GM12878 (cell line): ENCODE measurements at regions not wholly inside any gene's neighbourhood (a gene's known extent, or its start where the extent isn't known, plus 50 kb on each side); places are given as distances from the start of the nearest gene placed in this dataset.

Experiments
- ATAC-seq: fragments of 200-7000 bp; cut with Tn5 transposase; 3 replicates; pipeline ENCODE4 v1.9.1; 2020; ENCODE audit warnings: mild to moderate bottlenecking, moderate library complexity
- BruUV-seq: library from RNA; stranded (reverse); fragments of 400-500 nt; replicated peaks from 2 replicates; lab custom pipeline; 2021; lab: Mats Ljungman, UMichigan
- CTCF ChIA-PET: fragments of 300-600 bp; sonication (Branson Sonifier 250); formaldehyde crosslinking; extraction: SDS; loops from one replicate; lab custom pipeline; 2021; ENCODE audit warnings: inconsistent platforms; lab: Yijun Ruan, JAX
- POLR2A ChIA-PET: fragments of 350-600 bp; formaldehyde crosslinking; extraction: SDS; loops from one replicate; lab custom pipeline; 2021; ENCODE audit warnings: inconsistent platforms; lab: Charles Lee
- RAD21 ChIA-PET: fragments of 300-600 bp; sonication (Branson Sonifier 250); formaldehyde crosslinking; loops from one replicate; lab custom pipeline; 2023; ENCODE audit warnings: antibody characterized with exemption; ENCODE audit not compliant: unreplicated experiment; lab: Charles Lee
- SMC1A ChIA-PET: fragments of 300-600 bp; sonication (Branson Sonifier 250); formaldehyde crosslinking; loops from one replicate; lab custom pipeline; 2023; ENCODE audit not compliant: unreplicated experiment, uncharacterized antibody; lab: Charles Lee
- DNase-seq: peaks from one replicate; pipeline ENCODE4 v3.0.0-alpha.2; 2011; ENCODE audit warnings: low read depth, low spot score
- FAIRE-seq: peaks from 3 replicates; lab custom pipeline; 2011; peaks lifted over from hg19 to GRCh38; lab: Jason Lieb, UNC
- H2AFZ ChIP-seq: 2 replicates; pipeline ENCODE4 v1.6.0; 2011; ENCODE audit warnings: low read depth, low read length, control low read depth; ENCODE audit not compliant: control insufficient read depth
- H3K27ac ChIP-seq: 2 replicates; pipeline ENCODE4 v1.5.1; 2011; ENCODE audit warnings: control low read depth; ENCODE audit not compliant: control insufficient read depth, insufficient read depth
- H3K27me3 ChIP-seq, 2 experiments: replicated peaks in 1 of 2; 2 replicates each; pipeline versions ENCODE4 v1.6.0 to v1.6.1; 2011; ENCODE audit warnings: low read length in 1 of 2; ENCODE audit not compliant: control insufficient read depth in 2 of 2, insufficient read depth in 2 of 2
- H3K36me3 ChIP-seq, 2 experiments: 2 replicates each; pipeline ENCODE4 v1.5.1; 2011; ENCODE audit warnings: low read length in 1 of 2; ENCODE audit not compliant: control insufficient read depth in 2 of 2, insufficient read depth in 2 of 2
- H3K4me1 ChIP-seq: 2 replicates; pipeline ENCODE4 v1.6.1; 2011; ENCODE audit warnings: mild to moderate bottlenecking, low read length, moderate library complexity, mixed read lengths; ENCODE audit not compliant: control insufficient read depth, insufficient read depth
- H3K4me2 ChIP-seq: 2 replicates; pipeline ENCODE4 v1.6.0; 2011; ENCODE audit warnings: control low read depth; ENCODE audit not compliant: control insufficient read depth, insufficient read depth
- H3K4me3 ChIP-seq: fragments of 200-600 bp; sonication (generic); 2 replicates; pipeline ENCODE4 v1.5.1; 2016
- H3K79me2 ChIP-seq: 2 replicates; pipeline ENCODE4 v1.6.0; 2011; ENCODE audit warnings: low read length; ENCODE audit not compliant: control insufficient read depth, insufficient read depth
- H3K9ac ChIP-seq: 2 replicates; pipeline ENCODE4 v1.8.0; 2011; ENCODE audit warnings: low read length, control low read depth, mixed read lengths; ENCODE audit not compliant: control insufficient read depth, insufficient read depth
- H3K9me3 ChIP-seq: replicated peaks from 3 replicates; pipeline ENCODE4 v1.5.1; 2011; ENCODE audit warnings: mild to moderate bottlenecking, low read length; ENCODE audit not compliant: control insufficient read depth, insufficient read depth
- H4K20me1 ChIP-seq: 2 replicates; pipeline ENCODE4 v1.6.0; 2011; ENCODE audit not compliant: control insufficient read depth, insufficient read depth
- BACH1 ChIP-seq: fragments of 450-650 bp; IDR thresholded peaks from 2 replicates; pipeline ENCODE4 v1.6.1; 2017; ENCODE audit warnings: mild to moderate bottlenecking, borderline replicate concordance
- CBFB ChIP-seq: IDR thresholded peaks from 2 replicates; pipeline ENCODE4 v1.6.1; 2016; ENCODE audit warnings: antibody characterized with exemption, low read depth
- CREB1 ChIP-seq: IDR thresholded peaks from 2 replicates; pipeline ENCODE4 v1.6.1; 2012; ENCODE audit warnings: low read depth, mild to moderate bottlenecking, inconsistent platforms
- ETV6 ChIP-seq, 2 experiments: fragments of 450-650 bp in 1 of 2; IDR thresholded peaks in 1 of 2; conservative IDR thresholded peaks in 1 of 2; 2 replicates each; pipeline ENCODE4 v1.6.1; 2014; ENCODE audit warnings: antibody characterized with exemption in 1 of 2, borderline replicate concordance in 1 of 2, low read depth in 1 of 2, mild to moderate bottlenecking in 1 of 2, moderate library complexity in 1 of 2
- IKZF1 ChIP-seq: fragments of 450-650 bp; conservative IDR thresholded peaks from 2 replicates; pipeline ENCODE4 v1.6.1; 2017; ENCODE audit warnings: antibody characterized with exemption, mild to moderate bottlenecking
- NFIC ChIP-seq: IDR thresholded peaks from 2 replicates; pipeline ENCODE4 v1.6.1; 2012; ENCODE audit warnings: low read depth, mild to moderate bottlenecking, inconsistent platforms, low read length, moderate library complexity
- NFXL1 ChIP-seq: fragments of 450-650 bp; IDR thresholded peaks from 2 replicates; pipeline ENCODE4 v1.6.1; 2017; ENCODE audit warnings: antibody characterized with exemption, mild to moderate bottlenecking, borderline replicate concordance
- NR2C2 ChIP-seq: IDR thresholded peaks from 2 replicates; pipeline ENCODE4 v1.6.1; 2011; ENCODE audit warnings: borderline replicate concordance, low read depth; ENCODE audit not compliant: control insufficient read depth, insufficient read length
- RBBP5 ChIP-seq: fragments of 200-600 bp; sonication (generic); conservative IDR thresholded peaks from 2 replicates; pipeline ENCODE4 v1.6.1; 2016
- SMC3 ChIP-seq: IDR thresholded peaks from 2 replicates; pipeline ENCODE4 v1.6.1; 2011; ENCODE audit warnings: low read length, improper control_type of control experiment, borderline replicate concordance
- WGBS: methylation state at CpG from one replicate; pipeline ENCODE4 v1.1.6; 2016; ENCODE audit warnings: low lambda C conversion rate; ENCODE audit not compliant: insufficient replicate concordance, insufficient coverage; ENCODE audit errors: missing lambda C conversion rate; 5-methylcytosine and 5-hydroxymethylcytosine counted together
- in situ Hi-C: fragments of 300-500 bp; cut with MboI; formaldehyde crosslinking; loops from 9 replicates; pipeline ENCODE4 v1.14.3; 2018; ENCODE audit warnings: mixed read lengths
- intact Hi-C: fragments of 100-400 bp; cut with micrococcal nuclease; formaldehyde crosslinking; loops from one replicate; pipeline ENCODE4 v1.14.2; 2022; ENCODE audit not compliant: unreplicated experiment
- TF ChIP-seq, protein P1 (sequence below): fragments of 450-650 bp; IDR thresholded peaks from 2 replicates; pipeline ENCODE4 v1.6.1; 2017; ENCODE audit warnings: low read depth, mild to moderate bottlenecking, moderate library complexity
- TF ChIP-seq, protein P2 (sequence below): fragments of 450-650 bp; IDR thresholded peaks from 2 replicates; pipeline ENCODE4 v1.6.1; 2017; ENCODE audit warnings: borderline replicate concordance
- TF ChIP-seq, protein P3 (sequence below): IDR thresholded peaks from 2 replicates; pipeline ENCODE4 v1.6.1; 2011; ENCODE audit warnings: low read depth, mild to moderate bottlenecking, low read length, moderate library complexity, borderline replicate concordance; ENCODE audit errors: extremely low read depth

DNA sequence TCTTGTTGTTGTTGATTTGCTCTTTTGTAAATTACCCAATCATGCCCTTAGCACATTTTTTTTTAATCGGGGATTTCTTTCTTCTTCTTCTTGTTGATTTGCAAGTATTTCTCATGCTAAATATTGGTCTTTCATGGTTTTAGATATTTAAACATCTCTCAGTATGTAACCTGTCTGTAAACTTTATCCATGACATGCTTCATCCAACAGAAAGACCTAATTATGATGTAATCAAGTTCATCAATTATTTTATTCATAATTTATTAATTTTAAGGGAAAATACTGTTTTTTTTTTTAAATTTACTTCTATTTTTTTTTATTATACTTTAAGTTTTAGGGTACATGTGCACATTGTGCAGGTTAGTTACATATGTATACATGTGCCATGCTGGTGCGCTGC, 69.8 kb downstream of the TNFSF18 start:
- no peaks in the 10 kb centered on the region for H4K20me1 ChIP-seq
- ChIA-PET POLR2A (no interaction called here), RAD21 (no interaction called here), CTCF (no interaction called here), SMC1A (no interaction called here)
- 100% methylated on average over 1 of the region's 2 CpGs for whole genome bisulfite sequencing
- no peak for DNase-seq
- H3K4me3 ChIP-seq, result no peak overlapping the region
- no peak overlapping the region for H3K4me2 ChIP-seq
- intact Hi-C loops, result no loop called here
- H3K27me3 ChIP-seq, result no peaks in the 10 kb centered on the region
- no peaks in the 10 kb centered on the region for H3K4me1 ChIP-seq
- no TSS peak for BruUV-seq
- H3K36me3 ChIP-seq, result no peaks in the 10 kb centered on the region
- H3K79me2 ChIP-seq, result no peaks in the 10 kb centered on the region
- in situ Hi-C loops, result no loop called here
- ATAC-seq, result no peak
- H3K27ac ChIP-seq, result no peak overlapping the region
- no peak overlapping the region for H2AFZ ChIP-seq
- H3K9me3 ChIP-seq, result no peaks in the 10 kb centered on the region
- H3K9ac ChIP-seq, result no peak overlapping the region
- TF ChIP-seq IKZF1 (no peak), RBBP5 (no peak), BACH1 (no peak), CREB1 (no peak), NFIC (no peak), NR2C2 (no peak), SMC3 (no peak), CBFB (no peak), ETV6 (conservative IDR thresholded peaks at IDR 0.05 in 1 of 2, IDR thresholded peaks at IDR 0.05 in 1 of 2; ENCODE audit: borderline replicate concordance in 1 of 2, low read depth in 1 of 2) (no peak), NFXL1 (no peak)
- TF ChIP-seq, protein P1, sequence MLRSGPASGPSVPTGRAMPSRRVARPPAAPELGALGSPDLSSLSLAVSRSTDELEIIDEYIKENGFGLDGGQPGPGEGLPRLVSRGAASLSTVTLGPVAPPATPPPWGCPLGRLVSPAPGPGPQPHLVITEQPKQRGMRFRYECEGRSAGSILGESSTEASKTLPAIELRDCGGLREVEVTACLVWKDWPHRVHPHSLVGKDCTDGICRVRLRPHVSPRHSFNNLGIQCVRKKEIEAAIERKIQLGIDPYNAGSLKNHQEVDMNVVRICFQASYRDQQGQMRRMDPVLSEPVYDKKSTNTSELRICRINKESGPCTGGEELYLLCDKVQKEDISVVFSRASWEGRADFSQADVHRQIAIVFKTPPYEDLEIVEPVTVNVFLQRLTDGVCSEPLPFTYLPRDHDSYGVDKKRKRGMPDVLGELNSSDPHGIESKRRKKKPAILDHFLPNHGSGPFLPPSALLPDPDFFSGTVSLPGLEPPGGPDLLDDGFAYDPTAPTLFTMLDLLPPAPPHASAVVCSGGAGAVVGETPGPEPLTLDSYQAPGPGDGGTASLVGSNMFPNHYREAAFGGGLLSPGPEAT, result no peak
- TF ChIP-seq, protein P2, sequence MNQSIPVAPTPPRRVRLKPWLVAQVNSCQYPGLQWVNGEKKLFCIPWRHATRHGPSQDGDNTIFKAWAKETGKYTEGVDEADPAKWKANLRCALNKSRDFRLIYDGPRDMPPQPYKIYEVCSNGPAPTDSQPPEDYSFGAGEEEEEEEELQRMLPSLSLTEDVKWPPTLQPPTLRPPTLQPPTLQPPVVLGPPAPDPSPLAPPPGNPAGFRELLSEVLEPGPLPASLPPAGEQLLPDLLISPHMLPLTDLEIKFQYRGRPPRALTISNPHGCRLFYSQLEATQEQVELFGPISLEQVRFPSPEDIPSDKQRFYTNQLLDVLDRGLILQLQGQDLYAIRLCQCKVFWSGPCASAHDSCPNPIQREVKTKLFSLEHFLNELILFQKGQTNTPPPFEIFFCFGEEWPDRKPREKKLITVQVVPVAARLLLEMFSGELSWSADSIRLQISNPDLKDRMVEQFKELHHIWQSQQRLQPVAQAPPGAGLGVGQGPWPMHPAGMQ, result no peak
- TF ChIP-seq, protein P3, sequence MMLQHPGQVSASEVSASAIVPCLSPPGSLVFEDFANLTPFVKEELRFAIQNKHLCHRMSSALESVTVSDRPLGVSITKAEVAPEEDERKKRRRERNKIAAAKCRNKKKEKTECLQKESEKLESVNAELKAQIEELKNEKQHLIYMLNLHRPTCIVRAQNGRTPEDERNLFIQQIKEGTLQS, result no peak
- TF ChIP-seq, all 136 proteins: peak for 0
- no peak for FAIRE-seq
